ENCODE measurements at regions not wholly inside any gene's neighbourhood (a gene's known extent, or its start where the extent isn't known, plus 50 kb on each side); places are given as distances from the start of the nearest gene placed in this dataset.

GRCh38 chr5:179438011-179438441, 92.8 kb upstream of the ADAMTS2 start:
- TF ChIP-seq, protein P1, sequence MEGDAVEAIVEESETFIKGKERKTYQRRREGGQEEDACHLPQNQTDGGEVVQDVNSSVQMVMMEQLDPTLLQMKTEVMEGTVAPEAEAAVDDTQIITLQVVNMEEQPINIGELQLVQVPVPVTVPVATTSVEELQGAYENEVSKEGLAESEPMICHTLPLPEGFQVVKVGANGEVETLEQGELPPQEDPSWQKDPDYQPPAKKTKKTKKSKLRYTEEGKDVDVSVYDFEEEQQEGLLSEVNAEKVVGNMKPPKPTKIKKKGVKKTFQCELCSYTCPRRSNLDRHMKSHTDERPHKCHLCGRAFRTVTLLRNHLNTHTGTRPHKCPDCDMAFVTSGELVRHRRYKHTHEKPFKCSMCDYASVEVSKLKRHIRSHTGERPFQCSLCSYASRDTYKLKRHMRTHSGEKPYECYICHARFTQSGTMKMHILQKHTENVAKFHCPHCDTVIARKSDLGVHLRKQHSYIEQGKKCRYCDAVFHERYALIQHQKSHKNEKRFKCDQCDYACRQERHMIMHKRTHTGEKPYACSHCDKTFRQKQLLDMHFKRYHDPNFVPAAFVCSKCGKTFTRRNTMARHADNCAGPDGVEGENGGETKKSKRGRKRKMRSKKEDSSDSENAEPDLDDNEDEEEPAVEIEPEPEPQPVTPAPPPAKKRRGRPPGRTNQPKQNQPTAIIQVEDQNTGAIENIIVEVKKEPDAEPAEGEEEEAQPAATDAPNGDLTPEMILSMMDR (IDR thresholded peaks at IDR 0.05; ENCODE audit: extremely low read depth in 1 of 2, insufficient read depth in 1 of 2, low read depth in 1 of 2, low read length in 2 of 2), result no peak
- no peak for TF ChIP-seq POLR2A (IDR thresholded peaks at IDR 0.05; ENCODE audit: low read depth, low read length)

All from endothelial cell of umbilical vein (primary cell).